Central memory CD8-positive, alpha-beta T cell (primary cell): ENCODE measurements at regions not wholly inside any gene's neighbourhood (a gene's known extent, or its start where the extent isn't known, plus 50 kb on each side); places are given as distances from the start of the nearest gene placed in this dataset.
"Not testable (repeated sequence)": the region's sequence is repeated elsewhere in the genome, so short reads cannot be mapped to it uniquely, and the experiment has no call there.

ENCODE experiments used
- ATAC-seq: fragments of 150-1000 bp; cut with Tn5 transposase; replicated peaks from 2 replicates; pipeline ENCODE4 v1.10.0; 2022; ENCODE audit warnings: mild to moderate bottlenecking, moderate FRiP score, moderate number of reproducible peaks; ENCODE audit not compliant: poor library complexity, severe bottlenecking; ENCODE audit errors: extremely low read depth
- DNase-seq, 2 donors: peaks; one replicate each; pipeline ENCODE4 v3.0.0; 2021; ENCODE audit warnings: low spot score in 2 of 2
- H3K27ac Mint-ChIP-seq: one replicate; pipeline ENCODE4 v1.8.0; 2022; ENCODE audit warnings: low read depth, mild to moderate bottlenecking, moderate library complexity, mixed read lengths
- H3K27me3 Mint-ChIP-seq: one replicate; pipeline ENCODE4 v1.8.0; 2022; ENCODE audit warnings: mixed read lengths
- H3K36me3 Mint-ChIP-seq: one replicate; pipeline ENCODE4 v1.8.0; 2022; ENCODE audit warnings: mild to moderate bottlenecking, moderate library complexity, mixed read lengths; ENCODE audit not compliant: insufficient read depth
- H3K4me1 Mint-ChIP-seq: one replicate; pipeline ENCODE4 v1.8.0; 2022; ENCODE audit warnings: mixed read lengths
- H3K4me3 Mint-ChIP-seq: one replicate; pipeline ENCODE4 v1.8.0; 2022; ENCODE audit warnings: mild to moderate bottlenecking, moderate library complexity, mixed read lengths
- H3K9me3 Mint-ChIP-seq: one replicate; pipeline ENCODE4 v1.8.0; 2022; ENCODE audit warnings: mixed read lengths

GRCh38 chr15:55084216-55084615, 112.5 kb downstream of the RSL24D1 start:
- Mint-ChIP-seq H3K4me3 (no peak overlapping the region), H3K27me3 (peaks cover 26% of the 10 kb centered on the region), H3K27ac (no peak overlapping the region), H3K9me3 (no peaks in the 10 kb centered on the region), H3K36me3 (no peaks in the 10 kb centered on the region), H3K4me1 (peaks cover 7% of the 10 kb centered on the region)
- ATAC-seq (no peak), DNase-seq (no peak)

GRCh38 chr15:55077052-55077451, 119.7 kb downstream of the RSL24D1 start:
- peak overlapping the region; percentile 1 for H3K4me3 Mint-ChIP-seq
- H3K9me3 Mint-ChIP-seq, DNase-seq, H3K36me3 Mint-ChIP-seq, H3K4me1 Mint-ChIP-seq, ATAC-seq: not testable (repeated sequence)
- peak overlapping the region; percentile 7 for H3K27ac Mint-ChIP-seq
- peaks cover 22% of the 10 kb centered on the region for H3K27me3 Mint-ChIP-seq

- H3K27ac Mint-ChIP-seq = no peak overlapping the region
- DNase-seq = no peak
- no peaks in the 10 kb centered on the region for H3K9me3 Mint-ChIP-seq
- ATAC-seq = no peak
- H3K4me3 Mint-ChIP-seq = no peak overlapping the region
- H3K4me1 Mint-ChIP-seq = peaks cover 9% of the 10 kb centered on the region
- peaks cover 33% of the 10 kb centered on the region for H3K27me3 Mint-ChIP-seq
- H3K36me3 Mint-ChIP-seq = no peaks in the 10 kb centered on the region
Measured at GRCh38 chr15:55074431-55074830, 122.3 kb downstream of the RSL24D1 start.

- DNase-seq, H3K36me3 Mint-ChIP-seq, H3K4me3 Mint-ChIP-seq, H3K4me1 Mint-ChIP-seq, ATAC-seq, H3K27ac Mint-ChIP-seq: not testable (repeated sequence)
- Mint-ChIP-seq H3K27me3 (peaks cover 29% of the 10 kb centered on the region), H3K9me3 (peaks cover 16% of the 10 kb centered on the region)
Measured at GRCh38 chr15:55063970-55064369, 132.8 kb downstream of the RSL24D1 start.

GRCh38 chr15:55060836-55061235, 135.9 kb downstream of the RSL24D1 start:
- no peak for ATAC-seq
- Mint-ChIP-seq H3K4me1 (no peaks in the 10 kb centered on the region), H3K4me3 (no peak overlapping the region), H3K36me3 (peaks cover 3% of the 10 kb centered on the region), H3K27ac (no peak overlapping the region), H3K9me3 (peaks cover 16% of the 10 kb centered on the region), H3K27me3 (peaks cover 47% of the 10 kb centered on the region)
- no peak for DNase-seq

- no peak overlapping the region for H3K4me3 Mint-ChIP-seq
- no peaks in the 10 kb centered on the region for H3K4me1 Mint-ChIP-seq
- H3K27ac Mint-ChIP-seq = no peak overlapping the region
- H3K27me3 Mint-ChIP-seq = peaks cover 44% of the 10 kb centered on the region
- DNase-seq (no peak), ATAC-seq (no peak)
- no peaks in the 10 kb centered on the region for H3K36me3 Mint-ChIP-seq
- no peaks in the 10 kb centered on the region for H3K9me3 Mint-ChIP-seq
Measured at GRCh38 chr15:55056500-55056899, 140.2 kb downstream of the RSL24D1 start.

GRCh38 chr15:55044162-55044561, 152.6 kb downstream of the RSL24D1 start:
- H3K27ac Mint-ChIP-seq = no peak overlapping the region
- peaks cover 63% of the 10 kb centered on the region for H3K27me3 Mint-ChIP-seq
- no peaks in the 10 kb centered on the region for H3K4me1 Mint-ChIP-seq
- no peak for ATAC-seq
- H3K36me3 Mint-ChIP-seq = no peaks in the 10 kb centered on the region
- DNase-seq = no peak
- H3K9me3 Mint-ChIP-seq = no peaks in the 10 kb centered on the region
- H3K4me3 Mint-ChIP-seq = no peak overlapping the region

- H3K4me3 Mint-ChIP-seq = no peak overlapping the region
- H3K4me1 Mint-ChIP-seq = no peaks in the 10 kb centered on the region
- ATAC-seq (no peak), DNase-seq (no peak)
- peaks cover 27% of the 10 kb centered on the region for H3K27me3 Mint-ChIP-seq
- no peak overlapping the region for H3K27ac Mint-ChIP-seq
- H3K36me3 Mint-ChIP-seq = no peaks in the 10 kb centered on the region
- no peaks in the 10 kb centered on the region for H3K9me3 Mint-ChIP-seq
Measured at GRCh38 chr15:55037071-55037470, 159.7 kb downstream of the RSL24D1 start.

- ATAC-seq (no peak), DNase-seq (no peak)
- Mint-ChIP-seq H3K27ac (no peak overlapping the region), H3K4me1 (no peaks in the 10 kb centered on the region), H3K4me3 (no peak overlapping the region), H3K36me3 (no peaks in the 10 kb centered on the region), H3K9me3 (no peaks in the 10 kb centered on the region), H3K27me3 (peaks cover 20% of the 10 kb centered on the region)
Measured at GRCh38 chr15:55035749-55036148, 161.0 kb downstream of the RSL24D1 start.

- DNase-seq (no peak), ATAC-seq (no peak)
- no peaks in the 10 kb centered on the region for H3K36me3 Mint-ChIP-seq
- peaks cover 28% of the 10 kb centered on the region for H3K27me3 Mint-ChIP-seq
- H3K9me3 Mint-ChIP-seq = no peaks in the 10 kb centered on the region
- H3K4me3 Mint-ChIP-seq = no peak overlapping the region
- no peaks in the 10 kb centered on the region for H3K4me1 Mint-ChIP-seq
- H3K27ac Mint-ChIP-seq = no peak overlapping the region
Measured at GRCh38 chr15:55033574-55033973, 163.2 kb downstream of the RSL24D1 start.

- ATAC-seq (no peak), DNase-seq (no peak)
- Mint-ChIP-seq H3K4me3 (no peak overlapping the region), H3K27me3 (peaks cover 37% of the 10 kb centered on the region), H3K4me1 (no peaks in the 10 kb centered on the region), H3K36me3 (no peaks in the 10 kb centered on the region), H3K27ac (no peak overlapping the region), H3K9me3 (no peaks in the 10 kb centered on the region)
Measured at GRCh38 chr15:55031727-55032126, 165.0 kb downstream of the RSL24D1 start.

- no peak for ATAC-seq
- H3K27me3 Mint-ChIP-seq = peaks cover 50% of the 10 kb centered on the region
- no peaks in the 10 kb centered on the region for H3K36me3 Mint-ChIP-seq
- DNase-seq = no peak
- no peaks in the 10 kb centered on the region for H3K9me3 Mint-ChIP-seq
- H3K27ac Mint-ChIP-seq = no peak overlapping the region
- H3K4me1 Mint-ChIP-seq = no peaks in the 10 kb centered on the region
- no peak overlapping the region for H3K4me3 Mint-ChIP-seq
Measured at GRCh38 chr15:55026381-55026780, 170.4 kb downstream of the RSL24D1 start.

- Mint-ChIP-seq H3K27ac (no peak overlapping the region), H3K36me3 (no peaks in the 10 kb centered on the region), H3K9me3 (no peaks in the 10 kb centered on the region), H3K4me1 (no peaks in the 10 kb centered on the region), H3K4me3 (no peak overlapping the region), H3K27me3 (peaks cover 30% of the 10 kb centered on the region)
- ATAC-seq (no peak), DNase-seq (no peak)
Measured at GRCh38 chr15:55017635-55018034, 179.1 kb downstream of the RSL24D1 start.

GRCh38 chr15:55016225-55016624, 180.5 kb downstream of the RSL24D1 start:
- Mint-ChIP-seq H3K4me3 (no peak overlapping the region), H3K9me3 (no peaks in the 10 kb centered on the region), H3K36me3 (no peaks in the 10 kb centered on the region), H3K4me1 (no peaks in the 10 kb centered on the region), H3K27ac (no peak overlapping the region), H3K27me3 (peaks cover 25% of the 10 kb centered on the region)
- ATAC-seq = no peak
- DNase-seq = no peak
